OCI-LY1 (cell line): ENCODE measurements at regions not wholly inside any gene's neighbourhood (a gene's known extent, or its start where the extent isn't known, plus 50 kb on each side); places are given as distances from the start of the nearest gene placed in this dataset.

ENCODE experiments used
- EZH2 ChIP-seq: fragments of 200-600 bp; sonication (generic), shearing (Covaris generic); IDR thresholded peaks from 2 replicates; pipeline ENCODE4 v1.8.0; 2017; ENCODE audit warnings: borderline replicate concordance, mixed run types, mild to moderate bottlenecking, antibody characterized with exemption, low read length, moderate library complexity, mixed read lengths
- TF ChIP-seq, protein P1 (sequence below): fragments of 200-600 bp; sonication (generic), shearing (Covaris generic); IDR thresholded peaks from 2 replicates; pipeline ENCODE4 v1.5.1; 2017; ENCODE audit warnings: mild to moderate bottlenecking, antibody characterized with exemption, low read length, moderate library complexity, mixed read lengths

DNA sequence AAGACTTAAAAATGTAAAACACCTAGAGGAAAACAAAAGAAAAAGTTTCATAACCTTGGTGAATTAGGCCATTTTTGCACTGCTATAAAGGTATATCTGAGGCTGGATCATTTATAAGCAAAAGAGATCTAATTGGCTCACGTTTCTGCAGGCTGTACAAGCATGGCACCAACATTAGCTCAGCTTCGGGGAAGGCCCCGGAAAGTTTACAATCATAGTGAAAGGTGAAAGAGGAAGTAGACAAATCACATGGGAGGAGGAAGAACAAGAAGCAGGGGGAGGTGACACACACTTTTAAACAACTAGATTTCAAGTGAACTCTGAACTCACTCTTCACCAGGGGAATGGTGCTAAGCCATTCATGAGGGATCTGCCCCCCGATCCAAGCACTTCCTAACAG lies 1358.5 kb upstream of the PCDH9 start:
- TF ChIP-seq, protein P1, sequence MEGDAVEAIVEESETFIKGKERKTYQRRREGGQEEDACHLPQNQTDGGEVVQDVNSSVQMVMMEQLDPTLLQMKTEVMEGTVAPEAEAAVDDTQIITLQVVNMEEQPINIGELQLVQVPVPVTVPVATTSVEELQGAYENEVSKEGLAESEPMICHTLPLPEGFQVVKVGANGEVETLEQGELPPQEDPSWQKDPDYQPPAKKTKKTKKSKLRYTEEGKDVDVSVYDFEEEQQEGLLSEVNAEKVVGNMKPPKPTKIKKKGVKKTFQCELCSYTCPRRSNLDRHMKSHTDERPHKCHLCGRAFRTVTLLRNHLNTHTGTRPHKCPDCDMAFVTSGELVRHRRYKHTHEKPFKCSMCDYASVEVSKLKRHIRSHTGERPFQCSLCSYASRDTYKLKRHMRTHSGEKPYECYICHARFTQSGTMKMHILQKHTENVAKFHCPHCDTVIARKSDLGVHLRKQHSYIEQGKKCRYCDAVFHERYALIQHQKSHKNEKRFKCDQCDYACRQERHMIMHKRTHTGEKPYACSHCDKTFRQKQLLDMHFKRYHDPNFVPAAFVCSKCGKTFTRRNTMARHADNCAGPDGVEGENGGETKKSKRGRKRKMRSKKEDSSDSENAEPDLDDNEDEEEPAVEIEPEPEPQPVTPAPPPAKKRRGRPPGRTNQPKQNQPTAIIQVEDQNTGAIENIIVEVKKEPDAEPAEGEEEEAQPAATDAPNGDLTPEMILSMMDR = no peak
- TF ChIP-seq EZH2 = no peak
